Activated CD4-positive, alpha-beta memory T cell treated with anti-CD3 and anti-CD28 coated beads for 36 hours (primary cell): ENCODE measurements at regions not wholly inside any gene's neighbourhood (a gene's known extent, or its start where the extent isn't known, plus 50 kb on each side); places are given as distances from the start of the nearest gene placed in this dataset.

ENCODE experiments used
- CTCF ChIA-PET: fragments of 350-600 bp; sonication (Branson Sonifier 250); formaldehyde crosslinking; loops from one replicate; lab custom pipeline; 2021; ENCODE audit warnings: antibody characterized with exemption, inconsistent platforms; lab: Charles Lee
- POLR2A ChIA-PET: fragments of 350-600 bp; sonication (Branson Sonifier 250); formaldehyde crosslinking; loops from one replicate; lab custom pipeline; 2021; ENCODE audit warnings: antibody characterized with exemption; lab: Charles Lee
- DNase-seq: peaks from one replicate; pipeline ENCODE4 v3.0.0-alpha.2; 2020
- H3K27ac Mint-ChIP-seq: one replicate; pipeline ENCODE4 v1.8.0; 2021; ENCODE audit warnings: mixed read lengths
- H3K27me3 Mint-ChIP-seq: one replicate; pipeline ENCODE4 v1.8.0; 2021; ENCODE audit warnings: mixed read lengths
- H3K36me3 Mint-ChIP-seq: one replicate; pipeline ENCODE4 v1.8.0; 2021; ENCODE audit warnings: mixed read lengths
- H3K4me1 Mint-ChIP-seq: one replicate; pipeline ENCODE4 v1.8.0; 2021; ENCODE audit warnings: low read depth, mixed read lengths
- H3K4me3 Mint-ChIP-seq: one replicate; pipeline ENCODE4 v1.8.0; 2021; ENCODE audit warnings: mild to moderate bottlenecking, mixed read lengths
- H3K9me3 Mint-ChIP-seq: one replicate; pipeline ENCODE4 v1.8.0; 2021; ENCODE audit warnings: mixed read lengths
- intact Hi-C: fragments of 100-400 bp; cut with micrococcal nuclease; formaldehyde crosslinking; loops from one replicate; pipeline ENCODE4 v1.15.1; 2023

DNA sequence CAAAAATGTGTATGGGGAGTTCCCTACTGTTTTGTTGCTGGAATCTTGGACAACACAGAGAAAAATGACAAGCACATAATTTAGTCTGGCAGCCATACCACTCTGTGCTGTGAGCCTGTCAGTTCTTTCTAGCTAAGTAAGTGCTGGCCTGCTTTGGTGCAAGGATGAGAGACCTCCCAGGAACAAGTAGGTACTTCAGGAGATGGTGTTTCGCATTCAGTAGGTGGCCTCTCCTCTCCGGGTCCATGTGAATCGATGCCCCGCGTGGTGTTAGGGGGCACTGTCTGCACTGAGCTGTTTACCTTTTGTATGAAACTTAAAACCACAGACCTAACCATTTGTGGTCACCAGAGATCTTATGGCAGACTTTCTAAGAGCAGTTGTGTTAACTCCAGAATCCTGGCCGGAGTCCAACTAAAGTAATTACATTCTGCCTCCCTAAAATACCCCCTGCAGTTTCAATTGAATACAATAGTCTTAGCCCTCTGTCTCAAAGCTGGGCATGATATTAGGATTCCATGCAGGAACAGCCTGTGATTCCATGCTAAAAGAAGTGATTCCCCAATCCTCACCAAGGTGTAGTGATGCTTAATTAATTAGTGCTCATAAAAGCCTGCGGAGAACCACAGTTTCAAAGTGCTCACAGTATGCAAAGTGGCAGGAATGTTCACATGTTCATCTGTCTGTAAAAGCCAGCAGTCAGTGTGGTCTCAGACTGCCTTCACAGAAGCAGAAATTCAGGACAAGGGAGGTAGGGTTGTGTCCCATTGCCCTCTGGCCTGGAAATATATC is 64.2 kb downstream of the LLPH start:
- H3K27ac Mint-ChIP-seq = no peak overlapping the region
- no peak for DNase-seq
- H3K4me1 Mint-ChIP-seq = peaks cover 12% of the 10 kb centered on the region
- CTCF ChIA-PET = no interaction called here
- H3K27me3 Mint-ChIP-seq = peaks cover 5% of the 10 kb centered on the region
- H3K36me3 Mint-ChIP-seq = no peaks in the 10 kb centered on the region
- no peaks in the 10 kb centered on the region for H3K9me3 Mint-ChIP-seq
- POLR2A ChIA-PET = no interaction called here
- H3K4me3 Mint-ChIP-seq = no peak overlapping the region
- intact Hi-C loops = no loop called here

DNA sequence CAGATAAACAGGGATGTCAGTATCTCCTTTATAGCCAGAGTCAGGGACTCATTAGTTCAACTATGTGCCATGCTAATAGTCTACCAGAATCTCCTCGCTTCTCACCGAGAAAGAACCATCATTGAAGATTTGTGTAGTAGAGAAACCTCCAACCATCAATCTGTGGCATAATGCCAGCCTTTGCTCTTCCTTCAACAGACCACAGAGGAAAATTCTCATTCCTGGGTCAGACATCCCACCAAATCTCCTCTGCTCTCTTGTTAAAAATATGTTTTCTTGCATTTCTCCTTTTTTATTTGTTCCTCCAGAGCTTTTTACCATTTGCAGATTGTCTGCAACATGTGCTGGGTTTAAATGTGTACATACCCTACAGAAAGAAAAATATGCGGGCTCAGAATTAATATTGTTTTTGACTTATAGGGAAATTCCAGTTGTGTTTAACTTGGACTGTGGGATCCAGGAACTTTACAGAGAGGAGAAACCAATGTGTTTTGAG is 64.9 kb downstream of the LLPH start:
- Mint-ChIP-seq H3K4me3 (no peak overlapping the region), H3K9me3 (no peaks in the 10 kb centered on the region), H3K4me1 (peaks cover 12% of the 10 kb centered on the region), H3K27ac (no peak overlapping the region), H3K36me3 (no peaks in the 10 kb centered on the region), H3K27me3 (peaks cover 5% of the 10 kb centered on the region)
- ChIA-PET POLR2A (no interaction called here), CTCF (interaction anchor here (0.7 kb wide), 1 partner anchor 9 kb away, joined by 3 read pairs; no protein-coding TSS in a partner anchor)
- intact Hi-C loops = no loop called here
- no peak for DNase-seq

DNA sequence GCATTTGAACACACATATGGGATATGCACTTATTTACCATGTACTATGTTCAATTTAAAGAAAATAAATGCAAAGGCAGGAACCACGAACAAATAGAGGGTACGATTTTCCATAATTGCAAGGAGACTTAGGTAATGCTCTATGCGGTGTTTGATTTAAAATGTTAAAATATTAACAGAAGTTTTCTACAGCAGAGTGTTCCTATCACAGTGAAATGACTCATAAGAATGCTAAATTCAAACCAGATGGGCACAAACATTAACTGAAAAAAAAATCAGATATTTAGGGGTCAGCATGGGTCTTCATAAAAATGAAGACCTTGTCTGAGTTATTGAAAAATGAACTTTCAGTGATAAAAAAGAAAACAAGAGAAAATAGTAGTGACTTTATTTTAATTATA is 65.4 kb downstream of the LLPH start:
- H3K27me3 Mint-ChIP-seq = peaks cover 5% of the 10 kb centered on the region
- ChIA-PET POLR2A (no interaction called here), CTCF (interaction anchor here (0.7 kb wide), 1 partner anchor 9 kb away, joined by 3 read pairs; no protein-coding TSS in a partner anchor)
- no peaks in the 10 kb centered on the region for H3K36me3 Mint-ChIP-seq
- no peaks in the 10 kb centered on the region for H3K9me3 Mint-ChIP-seq
- H3K4me3 Mint-ChIP-seq = no peak overlapping the region
- intact Hi-C loops = no loop called here
- DNase-seq = no peak
- H3K4me1 Mint-ChIP-seq = peaks cover 12% of the 10 kb centered on the region
- H3K27ac Mint-ChIP-seq = no peak overlapping the region

DNA sequence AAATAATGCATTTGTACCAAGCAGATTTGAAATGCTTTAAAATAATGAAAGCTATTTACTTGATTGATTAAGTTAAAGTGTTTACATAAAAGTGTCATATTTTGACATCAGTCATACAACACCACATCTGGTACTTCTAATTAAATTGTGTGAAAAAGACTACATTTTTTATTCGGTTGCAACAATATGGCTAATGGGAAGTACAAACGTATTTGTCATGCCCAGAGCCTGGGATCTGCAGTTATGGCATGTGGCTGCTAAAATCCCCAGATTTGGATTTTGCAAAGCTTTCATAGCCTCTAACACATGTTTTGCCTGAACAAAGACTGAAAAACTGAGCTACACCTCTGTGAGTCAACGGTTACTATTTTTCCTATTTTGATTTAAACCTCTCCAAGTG is 66.6 kb downstream of the LLPH start:
- ChIA-PET CTCF (no interaction called here), POLR2A (no interaction called here)
- Mint-ChIP-seq H3K4me3 (no peak overlapping the region), H3K27ac (no peak overlapping the region), H3K4me1 (peaks cover 12% of the 10 kb centered on the region), H3K9me3 (no peaks in the 10 kb centered on the region), H3K36me3 (no peaks in the 10 kb centered on the region), H3K27me3 (peaks cover 5% of the 10 kb centered on the region)
- DNase-seq = no peak
- intact Hi-C loops = no loop called here

DNA sequence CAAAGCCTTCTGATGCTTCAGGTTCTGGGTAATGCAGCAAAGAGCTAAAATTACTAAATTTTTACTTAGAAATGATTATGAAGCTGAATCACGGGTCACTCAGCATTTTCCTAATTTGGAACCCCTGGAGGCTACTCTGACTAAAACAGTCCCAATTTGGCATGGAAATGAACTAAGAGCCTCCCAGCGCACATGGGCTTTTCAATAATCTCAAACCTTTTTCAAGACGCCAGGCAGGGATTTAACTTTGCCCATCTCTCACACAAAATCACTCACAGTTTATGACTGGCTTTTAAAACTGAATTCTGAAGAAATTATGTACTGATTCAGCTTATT is 68.3 kb downstream of the LLPH start:
- H3K36me3 Mint-ChIP-seq = no peaks in the 10 kb centered on the region
- peaks cover 11% of the 10 kb centered on the region for H3K4me1 Mint-ChIP-seq
- H3K4me3 Mint-ChIP-seq = no peak overlapping the region
- H3K27ac Mint-ChIP-seq = no peak overlapping the region
- H3K9me3 Mint-ChIP-seq = no peaks in the 10 kb centered on the region
- no peak for DNase-seq
- peaks cover 5% of the 10 kb centered on the region for H3K27me3 Mint-ChIP-seq
- ChIA-PET CTCF (no interaction called here), POLR2A (no interaction called here)
- intact Hi-C loops = no loop called here

DNA sequence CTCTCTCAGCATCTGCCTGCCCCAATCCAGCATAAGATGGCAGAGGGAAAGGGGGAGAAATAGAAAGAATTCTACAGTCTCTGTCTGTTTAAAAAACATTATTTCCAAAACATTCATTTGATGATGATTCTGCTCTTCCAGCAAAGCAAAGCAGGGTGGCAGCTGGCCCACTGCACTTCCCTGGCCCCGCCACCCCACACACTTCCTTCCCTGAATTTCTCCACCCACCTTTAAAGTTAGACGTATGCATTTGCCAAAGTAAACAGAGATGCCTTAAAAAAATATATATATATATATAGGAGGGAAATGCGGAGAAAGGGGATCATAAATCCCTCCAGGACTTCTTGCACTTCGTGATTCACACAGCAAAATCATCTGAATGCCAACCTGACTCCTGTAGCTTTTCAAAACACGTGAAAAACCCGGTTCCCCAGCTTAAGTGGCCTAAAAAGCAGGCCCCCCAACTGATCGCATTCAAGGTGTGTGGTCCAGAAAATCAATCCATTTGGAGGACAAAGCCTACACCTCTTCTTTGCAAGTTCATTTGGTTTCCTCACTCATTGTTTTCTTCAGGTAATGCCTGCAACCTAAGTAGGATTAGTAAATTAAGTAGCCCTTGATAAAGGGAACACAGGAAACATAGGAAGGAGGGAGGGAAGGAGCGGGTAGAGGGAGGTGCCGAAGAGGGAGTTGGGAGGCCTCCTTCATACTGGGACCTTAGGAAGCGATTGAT is 68.8 kb downstream of the LLPH start:
- Mint-ChIP-seq H3K27me3 (peaks cover 6% of the 10 kb centered on the region), H3K4me1 (peaks cover 7% of the 10 kb centered on the region), H3K36me3 (no peaks in the 10 kb centered on the region), H3K27ac (no peak overlapping the region), H3K4me3 (no peak overlapping the region), H3K9me3 (no peaks in the 10 kb centered on the region)
- POLR2A ChIA-PET = no interaction called here
- intact Hi-C loops = no loop called here
- CTCF ChIA-PET = no interaction called here
- DNase-seq = no peak

DNA sequence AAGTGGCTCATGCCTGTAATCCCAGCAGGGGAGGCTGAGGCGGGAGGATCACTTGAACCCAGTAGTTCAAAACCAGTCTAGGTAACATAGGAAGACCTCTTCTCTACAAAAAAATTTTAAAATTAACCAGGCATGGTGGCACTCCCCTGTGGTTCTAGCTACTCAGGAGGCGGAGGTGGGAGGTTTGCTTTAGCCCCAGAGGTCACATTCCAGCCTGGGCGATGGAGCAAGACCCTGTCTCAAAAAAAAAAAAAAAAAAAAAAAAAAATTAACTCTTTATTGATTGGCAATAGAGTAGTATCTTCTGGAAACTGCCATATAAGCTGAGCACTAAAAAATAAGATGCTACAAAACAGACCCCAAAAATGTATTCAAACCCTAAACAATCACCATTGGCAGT is 69.5 kb downstream of the LLPH start:
- H3K27ac Mint-ChIP-seq = no peak overlapping the region
- POLR2A ChIA-PET = no interaction called here
- intact Hi-C loops = no loop called here
- H3K9me3 Mint-ChIP-seq = no peaks in the 10 kb centered on the region
- CTCF ChIA-PET = no interaction called here
- H3K36me3 Mint-ChIP-seq = no peaks in the 10 kb centered on the region
- H3K27me3 Mint-ChIP-seq = peaks cover 7% of the 10 kb centered on the region
- DNase-seq = no peak
- H3K4me1 Mint-ChIP-seq = peaks cover under 1% of the 10 kb centered on the region
- no peak overlapping the region for H3K4me3 Mint-ChIP-seq

DNA sequence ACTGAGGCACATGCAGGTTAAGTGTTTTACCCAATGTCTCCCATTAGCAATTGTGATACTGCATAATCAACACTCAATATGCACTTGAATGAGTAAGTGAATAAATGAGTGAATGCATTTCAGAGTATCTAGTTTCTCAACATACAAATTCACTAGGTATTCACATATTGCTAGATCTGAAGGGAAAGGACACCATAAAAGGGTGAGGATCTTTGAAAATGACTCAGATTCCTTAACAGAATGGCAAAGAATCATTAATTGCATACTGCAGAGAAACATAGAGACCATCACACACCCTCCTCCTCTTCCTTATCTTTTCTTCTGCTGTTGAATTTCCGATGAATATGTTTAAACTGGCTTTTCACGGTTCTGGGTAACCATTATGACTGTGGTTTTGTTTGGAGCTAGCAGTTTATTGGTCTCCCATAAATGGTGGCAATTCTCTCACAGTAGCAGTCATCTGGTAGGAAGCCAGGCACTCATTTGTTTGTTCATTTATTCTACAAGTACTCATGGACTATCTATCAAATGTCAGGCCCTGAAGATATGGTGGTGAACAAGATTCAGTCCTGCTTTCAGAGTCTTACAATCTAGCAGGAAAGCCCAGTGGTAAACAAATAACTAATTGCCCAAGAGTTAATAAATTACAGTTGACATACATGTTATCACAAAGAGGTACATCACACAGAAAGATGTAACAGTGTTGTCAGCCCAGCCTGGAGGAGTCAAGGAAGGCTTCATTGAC is 70.2 kb downstream of the LLPH start:
- DNase-seq = no peak
- ChIA-PET CTCF (no interaction called here), POLR2A (no interaction called here)
- Mint-ChIP-seq H3K27me3 (peaks cover 11% of the 10 kb centered on the region), H3K36me3 (no peaks in the 10 kb centered on the region), H3K27ac (no peak overlapping the region), H3K4me3 (no peak overlapping the region), H3K4me1 (no peaks in the 10 kb centered on the region), H3K9me3 (no peaks in the 10 kb centered on the region)
- intact Hi-C loops = no loop called here

DNA sequence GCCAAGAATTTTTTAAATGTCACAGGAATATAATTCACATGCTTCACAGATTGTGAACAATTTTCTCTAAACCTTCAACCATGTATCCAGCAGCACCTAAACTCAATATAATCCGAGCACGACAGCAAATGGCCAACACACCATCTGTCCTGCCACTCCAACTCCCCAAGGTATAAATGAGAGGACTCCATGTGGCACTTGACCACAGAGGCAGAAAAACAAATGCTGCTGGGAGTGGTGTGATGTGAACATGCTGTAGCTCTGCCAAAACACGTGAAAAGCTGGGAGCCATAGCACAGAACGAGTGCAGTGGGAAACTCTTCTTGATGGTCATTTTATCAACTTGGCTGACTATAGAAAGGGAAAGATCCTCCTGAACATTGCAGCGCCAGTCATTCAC is 70.9 kb downstream of the LLPH start:
- H3K27me3 Mint-ChIP-seq = peaks cover 11% of the 10 kb centered on the region
- POLR2A ChIA-PET = no interaction called here
- no peaks in the 10 kb centered on the region for H3K36me3 Mint-ChIP-seq
- H3K9me3 Mint-ChIP-seq = no peaks in the 10 kb centered on the region
- no peak overlapping the region for H3K27ac Mint-ChIP-seq
- H3K4me3 Mint-ChIP-seq = no peak overlapping the region
- intact Hi-C loops = no loop called here
- CTCF ChIA-PET = no interaction called here
- no peaks in the 10 kb centered on the region for H3K4me1 Mint-ChIP-seq
- no peak for DNase-seq

DNA sequence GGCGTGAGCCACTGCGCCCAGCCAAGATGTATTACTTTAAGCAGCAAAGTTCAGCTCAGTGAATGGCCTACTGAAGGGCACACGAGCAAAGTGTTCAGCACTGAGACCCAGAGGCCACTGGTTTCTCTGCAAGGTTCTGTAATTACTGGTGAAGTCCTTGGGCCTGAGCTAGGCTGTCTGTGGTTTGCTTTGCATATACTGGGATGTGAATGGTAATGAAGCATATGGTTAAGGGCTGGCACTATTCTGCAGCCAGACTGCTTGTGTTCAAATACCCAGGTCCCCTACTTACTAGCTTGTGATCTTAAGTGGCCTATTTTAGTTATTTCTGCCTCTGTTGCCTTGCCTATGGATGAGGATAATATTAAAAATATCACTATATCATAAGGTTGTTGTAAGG is 72.0 kb downstream of the LLPH start:
- POLR2A ChIA-PET = no interaction called here
- no peaks in the 10 kb centered on the region for H3K9me3 Mint-ChIP-seq
- H3K27me3 Mint-ChIP-seq = peaks cover 12% of the 10 kb centered on the region
- no peak overlapping the region for H3K27ac Mint-ChIP-seq
- no peak for DNase-seq
- intact Hi-C loops = no loop called here
- no peak overlapping the region for H3K4me3 Mint-ChIP-seq
- CTCF ChIA-PET = no interaction called here
- H3K36me3 Mint-ChIP-seq = no peaks in the 10 kb centered on the region
- no peaks in the 10 kb centered on the region for H3K4me1 Mint-ChIP-seq

DNA sequence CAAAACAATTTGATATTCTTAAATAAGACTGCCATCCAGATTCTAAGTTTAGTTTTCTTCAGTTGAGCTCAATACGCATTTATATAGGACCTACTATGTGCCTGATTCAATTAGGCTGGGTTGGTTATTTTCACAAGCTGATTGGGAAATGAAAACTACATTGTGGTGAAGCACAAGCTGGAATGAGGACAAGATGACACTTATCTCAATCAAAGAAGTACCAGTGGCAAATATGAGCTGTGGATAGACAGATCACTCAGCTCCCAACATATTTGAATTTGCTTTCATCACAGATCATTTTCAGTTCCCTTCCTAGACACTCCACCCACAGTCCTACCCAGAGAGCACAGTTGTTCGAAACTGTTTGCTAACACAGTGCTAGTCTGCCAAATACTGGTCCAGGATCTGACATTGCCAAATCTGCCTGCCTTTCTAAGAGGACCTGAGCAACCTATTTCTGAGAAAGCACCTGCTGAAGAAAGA is 74.7 kb downstream of the LLPH start:
- intact Hi-C loops = no loop called here
- no peaks in the 10 kb centered on the region for H3K4me1 Mint-ChIP-seq
- ChIA-PET POLR2A (no interaction called here), CTCF (interaction anchor here (0.8 kb wide), 1 partner anchor 10 kb away, joined by 3 read pairs; no protein-coding TSS in a partner anchor)
- peaks cover 12% of the 10 kb centered on the region for H3K27me3 Mint-ChIP-seq
- H3K9me3 Mint-ChIP-seq = no peaks in the 10 kb centered on the region
- H3K27ac Mint-ChIP-seq = no peak overlapping the region
- H3K36me3 Mint-ChIP-seq = no peaks in the 10 kb centered on the region
- no peak for DNase-seq
- H3K4me3 Mint-ChIP-seq = no peak overlapping the region

DNA sequence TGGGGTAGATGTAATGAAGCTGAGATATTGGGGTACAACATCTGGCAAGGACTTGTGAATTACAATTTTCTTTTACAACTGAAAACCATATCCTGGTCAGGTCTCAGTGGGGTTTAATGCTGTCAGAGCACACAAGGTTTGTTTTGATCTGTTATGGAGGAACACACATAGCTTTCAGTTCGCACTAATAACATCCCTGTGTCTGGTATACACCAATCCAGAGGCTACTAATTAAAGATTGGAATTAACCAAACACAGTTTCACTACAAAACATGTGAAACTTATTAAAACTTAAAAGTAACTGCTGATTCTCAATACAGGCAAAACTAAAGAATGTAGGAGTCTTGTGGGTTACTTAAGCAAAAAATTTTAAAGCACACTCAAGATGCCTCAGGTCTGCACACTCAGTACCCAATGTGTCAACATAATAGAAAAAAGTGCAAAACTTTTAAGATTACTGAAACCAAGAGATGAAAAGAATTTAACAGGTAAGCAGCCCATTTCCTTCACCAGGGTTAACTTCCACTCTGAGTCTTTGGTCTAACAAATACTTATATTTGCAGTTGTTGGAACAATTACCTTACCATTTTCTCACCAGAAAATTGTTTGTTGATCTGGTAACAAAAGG is 77.4 kb downstream of the LLPH start:
- Mint-ChIP-seq H3K9me3 (no peaks in the 10 kb centered on the region), H3K4me1 (no peaks in the 10 kb centered on the region), H3K4me3 (no peak overlapping the region), H3K27me3 (peaks cover 17% of the 10 kb centered on the region), H3K36me3 (no peaks in the 10 kb centered on the region), H3K27ac (no peak overlapping the region)
- POLR2A ChIA-PET = no interaction called here
- DNase-seq = no peak
- intact Hi-C loops = no loop called here
- CTCF ChIA-PET = no interaction called here
